Retinal pigment epithelial cell (primary cell): ENCODE measurements at regions not wholly inside any gene's neighbourhood (a gene's known extent, or its start where the extent isn't known, plus 50 kb on each side); places are given as distances from the start of the nearest gene placed in this dataset.

Experiments
- DNase-seq: peaks from one replicate; pipeline ENCODE4 v3.0.0-alpha.2; 2010; ENCODE audit warnings: low read depth
- H3K4me3 ChIP-seq: 2 replicates; pipeline ENCODE4 v1.5.1; 2011; ENCODE audit warnings: mild to moderate bottlenecking, low read length, control low read depth, moderate library complexity
- CTCF ChIP-seq: conservative IDR thresholded peaks from 2 replicates; pipeline ENCODE4 v1.5.1; 2011; ENCODE audit warnings: low read depth, low read length, control low read depth, inconsistent platforms

- H3K4me3 ChIP-seq: no peak overlapping the region
- DNase-seq: no peak
- no peak for TF ChIP-seq CTCF
Measured at GRCh38 chr7:50862302-50862701, 79.6 kb upstream of the GRB10 start.

GRCh38 chr7:50860598-50860997 is 77.9 kb upstream of the GRB10 start:
- no peak overlapping the region for H3K4me3 ChIP-seq
- no peak for TF ChIP-seq CTCF
- DNase-seq: no peak

GRCh38 chr7:50860174-50860573 is 77.5 kb upstream of the GRB10 start:
- no peak for TF ChIP-seq CTCF
- H3K4me3 ChIP-seq: no peak overlapping the region
- no peak for DNase-seq

- H3K4me3 ChIP-seq: no peak overlapping the region
- DNase-seq: no peak
- no peak for TF ChIP-seq CTCF
Measured at GRCh38 chr7:50858528-50859245, 76.0 kb upstream of the GRB10 start.

- no peak for DNase-seq
- H3K4me3 ChIP-seq: no peak overlapping the region
- no peak for TF ChIP-seq CTCF
Measured at GRCh38 chr7:50857804-50858489, 75.3 kb upstream of the GRB10 start.

- TF ChIP-seq CTCF: no peak
- no peak for DNase-seq
Measured at GRCh38 chr7:50856806-50857205, 74.1 kb upstream of the GRB10 start.

GRCh38 chr7:50856231-50856630 is 73.5 kb upstream of the GRB10 start:
- H3K4me3 ChIP-seq: no peak overlapping the region
- DNase-seq: no peak
- TF ChIP-seq CTCF: no peak

More at GRCh38 chr7:50856806-50857205, 74.1 kb upstream of the GRB10 start:
- H3K4me3 ChIP-seq: no peak overlapping the region
